Peyer's patch (tissue), 4 donors: ENCODE measurements at regions not wholly inside any gene's neighbourhood (a gene's known extent, or its start where the extent isn't known, plus 50 kb on each side); places are given as distances from the start of the nearest gene placed in this dataset.

Experiments used
- DNase-seq, 3 donors: peaks; one replicate each; pipeline ENCODE4 v3.0.0-alpha.2; 2017 to 2019
- H3K27ac ChIP-seq, 4 donors: fragments of 200-600 bp; sonication (generic); one replicate each; pipeline ENCODE4 v1.5.1; 2016 to 2019
- H3K27me3 ChIP-seq, 2 donors: fragments of 200-600 bp; sonication (generic); one replicate each; pipeline ENCODE4 v1.5.1; 2019
- H3K36me3 ChIP-seq, 3 donors: fragments of 200-600 bp; sonication (generic); one replicate each; pipeline ENCODE4 v1.5.1; 2016 to 2019
- H3K4me1 ChIP-seq, 4 donors: fragments of 200-600 bp; sonication (generic); one replicate each; pipeline ENCODE4 v1.5.1; 2016 to 2019
- H3K4me3 ChIP-seq, 4 donors: fragments of 200-600 bp; sonication (generic); 1 replicate in 3 of 4; 2 replicates in 1 of 4; pipeline ENCODE4 v1.5.1; 2016 to 2019; ENCODE audit warnings: mild to moderate bottlenecking in 1 of 4
- H3K9me3 ChIP-seq, 4 donors: fragments of 200-600 bp; sonication (generic); one replicate each; pipeline ENCODE4 v1.5.1; 2016 to 2019; ENCODE audit warnings: mild to moderate bottlenecking in 1 of 4
- CTCF ChIP-seq, 6 experiments: fragments of 450-650 bp in 4 of 6; fragments of 200-600 bp in 2 of 6; sonication (generic) in 1 of 6; IDR thresholded peaks; one replicate each; pipeline ENCODE4 v1.5.1; 2017 to 2019; ENCODE audit warnings: antibody characterized with exemption in 6 of 6, mild to moderate bottlenecking in 3 of 6, moderate library complexity in 1 of 6
- POLR2A ChIP-seq, 2 donors: fragments of 450-650 bp; IDR thresholded peaks; one replicate each; pipeline ENCODE4 v1.5.1; 2017; ENCODE audit warnings: antibody characterized with exemption in 2 of 2, mild to moderate bottlenecking in 2 of 2, moderate library complexity in 2 of 2

GRCh38 chr3:28978092-28978491 lies 302.8 kb upstream of the RBMS3 start:
- no peaks in the 10 kb centered on the region for H3K27me3 ChIP-seq
- H3K36me3 ChIP-seq, result no peaks in the 10 kb centered on the region
- DNase-seq, result no peak
- TF ChIP-seq CTCF (IDR thresholded peaks at IDR 0.05) (no peak), POLR2A (IDR thresholded peaks at IDR 0.05) (no peak)
- H3K9me3 ChIP-seq, result no peaks in the 10 kb centered on the region
- no peak overlapping the region for H3K4me3 ChIP-seq
- no peaks in the 10 kb centered on the region for H3K4me1 ChIP-seq
- H3K27ac ChIP-seq, result no peak overlapping the region

GRCh38 chr3:28980131-28980530 lies 300.7 kb upstream of the RBMS3 start:
- Histone ChIP-seq H3K4me3 (no peak overlapping the region), H3K36me3 (no peaks in the 10 kb centered on the region), H3K27me3 (no peaks in the 10 kb centered on the region), H3K4me1 (no peaks in the 10 kb centered on the region), H3K27ac (no peak overlapping the region), H3K9me3 (no peaks in the 10 kb centered on the region)
- TF ChIP-seq CTCF (IDR thresholded peaks at IDR 0.05) (no peak), POLR2A (IDR thresholded peaks at IDR 0.05) (no peak)
- DNase-seq, result no peak

DNA sequence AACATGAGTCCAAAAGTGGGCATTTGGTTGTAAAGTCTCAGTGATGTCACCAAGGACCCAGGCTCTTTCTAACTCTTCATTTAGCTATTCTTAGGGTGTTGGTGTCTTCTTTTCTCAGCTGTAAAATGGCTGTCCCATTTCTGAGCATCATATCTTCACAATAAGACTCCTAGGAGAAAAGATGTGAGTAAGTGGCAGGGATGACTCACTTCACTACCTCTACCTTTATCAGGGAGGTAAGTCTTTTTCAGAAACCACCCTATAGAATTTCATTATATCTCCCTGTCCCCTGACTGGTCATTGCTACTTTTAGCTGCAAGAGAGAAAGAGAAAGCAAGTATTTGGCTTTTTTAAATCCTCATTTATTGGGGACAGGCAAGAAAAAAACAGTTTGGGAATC lies 300.2 kb upstream of the RBMS3 start:
- H3K4me1 ChIP-seq, result no peaks in the 10 kb centered on the region
- no peaks in the 10 kb centered on the region for H3K36me3 ChIP-seq
- no peak for TF ChIP-seq POLR2A (IDR thresholded peaks at IDR 0.05)
- TF ChIP-seq CTCF (IDR thresholded peaks at IDR 0.05), result no peak
- no peak overlapping the region for H3K27ac ChIP-seq
- no peaks in the 10 kb centered on the region for H3K9me3 ChIP-seq
- no peak for DNase-seq
- H3K4me3 ChIP-seq, result no peak overlapping the region
- H3K27me3 ChIP-seq, result no peaks in the 10 kb centered on the region

DNA sequence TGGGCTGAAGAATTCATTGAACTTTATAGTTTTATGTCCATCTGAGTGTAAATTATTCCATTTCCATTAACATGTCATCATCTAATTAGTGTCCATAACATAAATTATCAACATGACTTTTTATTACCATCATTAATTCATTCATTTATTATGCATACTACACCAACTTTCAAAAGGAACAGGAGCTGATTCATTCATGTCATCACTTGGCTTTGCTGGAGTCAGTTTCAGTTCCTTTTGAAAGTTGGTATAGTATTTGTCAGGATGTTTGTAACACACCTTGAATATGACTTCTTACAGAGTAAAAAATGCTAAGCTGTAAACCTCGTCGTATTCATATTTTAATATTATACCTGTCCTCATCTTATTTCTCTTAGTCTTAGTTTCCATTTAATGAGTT lies 298.0 kb upstream of the RBMS3 start:
- Histone ChIP-seq H3K4me3 (no peak overlapping the region), H3K36me3 (no peaks in the 10 kb centered on the region), H3K9me3 (no peaks in the 10 kb centered on the region), H3K27me3 (no peaks in the 10 kb centered on the region), H3K4me1 (no peaks in the 10 kb centered on the region), H3K27ac (no peak overlapping the region)
- DNase-seq, result no peak
- no peak for TF ChIP-seq POLR2A (IDR thresholded peaks at IDR 0.05)

- H3K36me3 ChIP-seq, result no peaks in the 10 kb centered on the region
- no peak overlapping the region for H3K27ac ChIP-seq
- no peaks in the 10 kb centered on the region for H3K4me1 ChIP-seq
- no peak for DNase-seq
- no peaks in the 10 kb centered on the region for H3K27me3 ChIP-seq
- no peak for TF ChIP-seq CTCF (IDR thresholded peaks at IDR 0.05)
- no peak for TF ChIP-seq POLR2A (IDR thresholded peaks at IDR 0.05)
- H3K4me3 ChIP-seq, result no peak overlapping the region
- H3K9me3 ChIP-seq, result no peaks in the 10 kb centered on the region
Observed at GRCh38 chr3:28986922-28987321, 293.9 kb upstream of the RBMS3 start.

- H3K36me3 ChIP-seq, result no peaks in the 10 kb centered on the region
- no peak overlapping the region for H3K4me3 ChIP-seq
- H3K9me3 ChIP-seq, result no peaks in the 10 kb centered on the region
- no peak for DNase-seq
- TF ChIP-seq CTCF (IDR thresholded peaks at IDR 0.05) (no peak), POLR2A (IDR thresholded peaks at IDR 0.05) (no peak)
- H3K4me1 ChIP-seq, result no peaks in the 10 kb centered on the region
- H3K27me3 ChIP-seq, result no peaks in the 10 kb centered on the region
- no peak overlapping the region for H3K27ac ChIP-seq
Observed at GRCh38 chr3:28989646-28990089, 291.2 kb upstream of the RBMS3 start.
